Naive thymus-derived CD4-positive, alpha-beta T cell (primary cell): ENCODE measurements at regions not wholly inside any gene's neighbourhood (a gene's known extent, or its start where the extent isn't known, plus 50 kb on each side); places are given as distances from the start of the nearest gene placed in this dataset.
"Not testable (repeated sequence)": the region's sequence is repeated elsewhere in the genome, so short reads cannot be mapped to it uniquely, and the experiment has no call there.

Source experiments
- ATAC-seq: fragments of 150-1000 bp; cut with Tn5 transposase; 2 replicates; pipeline ENCODE4 v1.10.0; 2021; ENCODE audit warnings: mild to moderate bottlenecking, moderate library complexity
- CTCF ChIA-PET: fragments of 350-600 bp; sonication (Branson Sonifier 250); formaldehyde crosslinking; loops from one replicate; lab custom pipeline; 2021; ENCODE audit warnings: antibody characterized with exemption; lab: Charles Lee
- POLR2A ChIA-PET: fragments of 350-600 bp; sonication (Branson Sonifier 250); formaldehyde crosslinking; loops from one replicate; lab custom pipeline; 2021; ENCODE audit warnings: antibody characterized with exemption, inconsistent platforms; lab: Charles Lee
- DNase-seq, 9 donors: peaks; one replicate each; pipeline versions ENCODE4 v3.0.0 to v3.0.0-alpha.2; 2020 to 2022; ENCODE audit warnings: mixed read lengths in 1 of 9
- H3K27ac ChIP-seq: one replicate; pipeline ENCODE4 v1.7.0; 2013; ENCODE audit warnings: mild to moderate bottlenecking, low read depth, low read length, moderate library complexity
- H3K27me3 ChIP-seq, 2 donors: one replicate each; pipeline ENCODE4 v1.7.0; 2013; ENCODE audit warnings: low read length in 2 of 2, mild to moderate bottlenecking in 2 of 2, moderate library complexity in 2 of 2; ENCODE audit not compliant: control insufficient read depth in 2 of 2, insufficient read depth in 2 of 2
- H3K36me3 ChIP-seq, 3 experiments: 1 replicate in 2 of 3; 2 replicates in 1 of 3; pipeline ENCODE4 v1.7.0; 2013; ENCODE audit warnings: low read length in 3 of 3, mild to moderate bottlenecking in 3 of 3, moderate library complexity in 1 of 3; ENCODE audit not compliant: insufficient read depth in 3 of 3, control insufficient read depth in 2 of 3
- H3K4me1 ChIP-seq, 2 donors: one replicate each; pipeline ENCODE4 v1.7.0; 2013; ENCODE audit warnings: low read length in 2 of 2, mild to moderate bottlenecking in 2 of 2, moderate library complexity in 1 of 2; ENCODE audit not compliant: control insufficient read depth in 2 of 2, insufficient read depth in 2 of 2
- H3K4me3 ChIP-seq: 2 replicates; pipeline ENCODE4 v1.7.0; 2013; ENCODE audit warnings: mild to moderate bottlenecking, low read length
- H3K9me3 ChIP-seq, 3 experiments: 1 replicate in 2 of 3; 2 replicates in 1 of 3; pipeline ENCODE4 v1.7.0; 2013; ENCODE audit warnings: low read length in 3 of 3; ENCODE audit not compliant: control insufficient read depth in 2 of 3
- H3K27ac Mint-ChIP-seq, 9 donors: one replicate each; pipeline ENCODE4 v1.8.0; 2020 to 2022; ENCODE audit warnings: mixed read lengths in 9 of 9, mild to moderate bottlenecking in 8 of 9, moderate library complexity in 5 of 9, inconsistent platforms in 2 of 9
- H3K27me3 Mint-ChIP-seq, 5 donors: one replicate each; pipeline ENCODE4 v1.8.0; 2021 to 2022; ENCODE audit warnings: mixed read lengths in 5 of 5, mild to moderate bottlenecking in 1 of 5
- H3K36me3 Mint-ChIP-seq, 5 donors: one replicate each; pipeline ENCODE4 v1.8.0; 2020 to 2022; ENCODE audit warnings: mixed read lengths in 5 of 5, mild to moderate bottlenecking in 3 of 5, inconsistent platforms in 1 of 5
- H3K4me1 Mint-ChIP-seq, 7 donors: one replicate each; pipeline ENCODE4 v1.8.0; 2020 to 2022; ENCODE audit warnings: mixed read lengths in 7 of 7, mild to moderate bottlenecking in 3 of 7, inconsistent platforms in 1 of 7
- H3K4me3 Mint-ChIP-seq, 10 donors: one replicate each; pipeline ENCODE4 v1.8.0; 2020 to 2022; ENCODE audit warnings: mild to moderate bottlenecking in 10 of 10, mixed read lengths in 10 of 10, moderate library complexity in 6 of 10, inconsistent platforms in 2 of 10
- H3K9me3 Mint-ChIP-seq, 11 donors: one replicate each; pipeline ENCODE4 v1.8.0; 2020 to 2022; ENCODE audit warnings: mixed read lengths in 11 of 11, mild to moderate bottlenecking in 4 of 11, inconsistent platforms in 1 of 11, moderate library complexity in 1 of 11
- intact Hi-C, 2 donors: fragments of 100-400 bp; cut with micrococcal nuclease; formaldehyde crosslinking; loops; one replicate each; pipeline ENCODE4 v1.15.1; 2023

GRCh38 chr15:34528055-34528754, 55.2 kb downstream of the GOLGA8B start:
- H3K36me3 ChIP-seq, DNase-seq, H3K4me1 Mint-ChIP-seq, H3K27me3 Mint-ChIP-seq, H3K4me3 ChIP-seq, H3K9me3 Mint-ChIP-seq, H3K27me3 ChIP-seq, POLR2A ChIA-PET, CTCF ChIA-PET, ATAC-seq, H3K9me3 ChIP-seq, intact Hi-C loops, H3K27ac ChIP-seq, H3K4me3 Mint-ChIP-seq, H3K27ac Mint-ChIP-seq, H3K4me1 ChIP-seq, H3K36me3 Mint-ChIP-seq: not testable (repeated sequence)

DNA sequence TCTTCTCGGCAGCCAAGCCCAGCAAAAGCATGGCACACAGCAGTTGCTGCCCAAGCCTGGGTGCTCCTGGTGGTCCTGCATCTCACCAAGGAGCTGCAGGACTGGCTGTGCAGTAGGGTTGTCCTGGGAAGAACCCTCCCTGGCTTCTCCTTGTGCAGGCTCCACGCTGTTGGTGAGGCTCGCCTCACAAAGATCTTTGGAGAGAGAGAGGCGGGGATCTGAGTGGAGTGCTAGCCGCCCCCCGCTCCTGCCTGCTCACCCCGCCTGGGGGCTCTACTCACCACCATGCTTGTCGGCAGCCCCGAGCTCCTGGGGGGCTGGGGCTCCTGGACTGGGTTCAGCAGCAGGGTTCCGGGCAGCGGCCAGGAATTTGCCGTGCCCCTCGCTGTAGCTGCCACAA, 55.8 kb downstream of the GOLGA8B start:
- intact Hi-C loops, H3K27ac ChIP-seq, POLR2A ChIA-PET, H3K27me3 ChIP-seq, H3K36me3 Mint-ChIP-seq, DNase-seq, H3K27ac Mint-ChIP-seq, H3K27me3 Mint-ChIP-seq, H3K9me3 ChIP-seq, H3K9me3 Mint-ChIP-seq, H3K4me3 ChIP-seq, H3K4me1 Mint-ChIP-seq, ATAC-seq, H3K4me1 ChIP-seq, H3K36me3 ChIP-seq, H3K4me3 Mint-ChIP-seq, CTCF ChIA-PET: not testable (repeated sequence)

DNA sequence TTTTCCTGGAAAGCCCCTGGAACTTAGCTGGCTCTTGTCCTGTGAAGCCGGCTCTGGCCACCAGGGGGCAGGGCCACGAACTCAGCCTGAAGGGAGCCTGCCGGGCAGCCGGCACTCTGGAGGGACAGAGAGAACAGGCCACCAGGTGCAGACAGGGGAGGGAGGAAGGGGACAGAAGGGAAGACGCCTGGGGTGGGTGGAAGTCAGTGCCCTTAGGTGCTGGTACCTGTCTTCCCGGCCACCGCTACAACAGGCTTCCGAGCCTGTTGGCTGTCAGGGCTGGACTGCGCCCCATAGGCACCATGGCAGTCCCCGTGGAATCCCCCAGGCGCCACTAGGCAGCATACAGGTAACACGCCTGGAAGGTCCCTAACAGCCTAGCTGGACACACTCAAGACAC, 59.6 kb downstream of the GOLGA8B start:
- DNase-seq (peak in 1 of 9 donors; percentile 0), ATAC-seq (peak; percentile 47)
- H3K4me1 ChIP-seq, H3K4me1 Mint-ChIP-seq, POLR2A ChIA-PET, H3K27me3 ChIP-seq, H3K27ac Mint-ChIP-seq, H3K9me3 ChIP-seq, intact Hi-C loops, H3K27ac ChIP-seq, H3K36me3 Mint-ChIP-seq, H3K36me3 ChIP-seq, H3K9me3 Mint-ChIP-seq, H3K27me3 Mint-ChIP-seq, H3K4me3 ChIP-seq, H3K4me3 Mint-ChIP-seq, CTCF ChIA-PET: not testable (repeated sequence)

- H3K27ac ChIP-seq, H3K9me3 Mint-ChIP-seq, H3K4me3 Mint-ChIP-seq, H3K27me3 ChIP-seq, ATAC-seq, CTCF ChIA-PET, H3K36me3 Mint-ChIP-seq, POLR2A ChIA-PET, DNase-seq, H3K36me3 ChIP-seq, H3K9me3 ChIP-seq, intact Hi-C loops, H3K4me1 ChIP-seq, H3K4me3 ChIP-seq, H3K27ac Mint-ChIP-seq, H3K4me1 Mint-ChIP-seq: not testable (repeated sequence)
- H3K27me3 Mint-ChIP-seq: peaks cover 0 to 15% (median 5%) of the 10 kb centered on the region in 5 donors
These were observed 60.9 kb downstream of the GOLGA8B start for GRCh38 chr15:34522601-34523000.

DNA sequence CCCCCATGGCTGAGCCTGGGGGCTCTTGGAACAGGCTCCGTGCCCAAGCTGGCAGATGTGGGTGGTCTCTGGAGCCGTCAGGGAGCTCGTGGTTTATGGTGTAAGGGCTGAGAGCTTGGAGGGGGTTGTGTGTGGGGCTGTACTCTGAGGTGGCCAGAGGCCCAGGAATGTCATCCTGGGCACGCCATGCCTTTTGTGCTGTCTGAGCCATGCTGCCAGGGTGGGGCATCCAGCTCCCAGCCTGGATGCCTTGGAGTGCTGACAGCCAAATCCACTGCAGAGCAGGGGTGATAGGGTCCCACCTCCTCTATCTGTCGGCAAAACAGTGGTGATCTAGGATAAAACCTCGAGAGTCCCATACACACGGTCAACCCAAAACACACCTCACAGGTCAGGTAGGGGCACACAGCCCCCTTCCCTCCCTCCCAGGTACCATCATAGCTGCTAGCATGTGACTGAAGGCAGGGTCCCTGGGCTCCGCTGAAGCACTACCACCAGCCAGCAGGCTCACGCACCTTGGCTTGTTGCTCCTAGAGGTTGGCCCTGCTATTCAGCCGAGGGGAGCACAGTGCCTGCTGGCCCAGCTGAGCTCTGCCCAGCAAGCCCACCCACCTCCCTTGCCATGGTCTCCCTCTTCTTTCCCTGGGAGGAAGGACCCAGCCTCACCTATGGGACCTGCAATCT, 61.5 kb downstream of the GOLGA8B start:
- H3K9me3 Mint-ChIP-seq, H3K4me1 ChIP-seq, ATAC-seq, H3K4me1 Mint-ChIP-seq, H3K36me3 ChIP-seq, CTCF ChIA-PET, intact Hi-C loops, H3K27ac Mint-ChIP-seq, POLR2A ChIA-PET, H3K4me3 Mint-ChIP-seq, H3K27ac ChIP-seq, H3K27me3 ChIP-seq, H3K36me3 Mint-ChIP-seq, H3K4me3 ChIP-seq, DNase-seq, H3K9me3 ChIP-seq: not testable (repeated sequence)
- H3K27me3 Mint-ChIP-seq: peaks cover 0 to 18% (median 6%) of the 10 kb centered on the region in 5 donors

DNA sequence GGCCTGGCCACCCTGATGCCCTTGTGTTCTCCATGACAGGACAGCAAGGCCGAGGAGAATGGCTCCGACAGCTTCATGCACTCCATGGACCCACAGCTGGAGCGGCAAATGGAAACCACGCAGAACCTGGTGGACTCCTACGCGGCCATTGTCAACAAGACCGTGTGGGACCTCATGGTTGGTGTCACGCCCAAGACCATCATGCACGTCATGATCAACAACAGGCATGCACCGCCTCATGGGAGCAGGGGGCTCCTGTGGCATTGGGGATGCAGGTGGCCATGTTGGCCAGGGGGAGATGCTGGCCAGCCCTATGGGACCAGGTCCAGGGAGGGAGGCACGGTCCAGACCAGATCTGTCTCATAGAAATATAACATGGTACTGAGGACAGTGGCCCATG, 62.9 kb downstream of the GOLGA8B start:
- intact Hi-C loops: no loop called here
- no peaks in the 10 kb centered on the region for H3K36me3 Mint-ChIP-seq
- peaks cover 0 to 2% (median 0%) of the 10 kb centered on the region in 11 donors for H3K9me3 Mint-ChIP-seq
- POLR2A ChIA-PET: no interaction called here
- Histone ChIP-seq H3K9me3 (no peaks in the 10 kb centered on the region), H3K27me3 (no peaks in the 10 kb centered on the region), H3K4me1 (no peaks in the 10 kb centered on the region), H3K4me3 (no peak overlapping the region), H3K27ac (no peak overlapping the region), H3K36me3 (no peaks in the 10 kb centered on the region)
- H3K4me3 Mint-ChIP-seq: no peak overlapping the region
- peaks cover 13 to 31% (median 20%) of the 10 kb centered on the region in 5 donors for H3K27me3 Mint-ChIP-seq
- CTCF ChIA-PET: no interaction called here
- DNase-seq: no peak
- H3K4me1 Mint-ChIP-seq: no peaks in the 10 kb centered on the region
- no peak overlapping the region for H3K27ac Mint-ChIP-seq
- ATAC-seq: no peak

- H3K9me3 Mint-ChIP-seq, H3K4me1 Mint-ChIP-seq, H3K36me3 ChIP-seq, H3K27me3 ChIP-seq, ATAC-seq, H3K4me1 ChIP-seq, POLR2A ChIA-PET, H3K4me3 Mint-ChIP-seq, H3K36me3 Mint-ChIP-seq, H3K27ac Mint-ChIP-seq, H3K9me3 ChIP-seq, H3K4me3 ChIP-seq, intact Hi-C loops, H3K27ac ChIP-seq, DNase-seq, CTCF ChIA-PET: not testable (repeated sequence)
- H3K27me3 Mint-ChIP-seq: peaks cover 17 to 37% (median 25%) of the 10 kb centered on the region in 5 donors
These were observed 63.4 kb downstream of the GOLGA8B start for GRCh38 chr15:34520010-34520409.
